Activated naive CD4-positive, alpha-beta T cell treated with anti-CD3 and anti-CD28 coated beads, Interleukin-2, amount 50 U/mL, for 16 hours (primary cell): ENCODE measurements at regions not wholly inside any gene's neighbourhood (a gene's known extent, or its start where the extent isn't known, plus 50 kb on each side); places are given as distances from the start of the nearest gene placed in this dataset.
"Not testable (repeated sequence)": the region's sequence is repeated elsewhere in the genome, so short reads cannot be mapped to it uniquely, and the experiment has no call there.

Experiments used
- DNase-seq: peaks from one replicate; pipeline ENCODE4 v3.0.0-alpha.2; 2020

DNA sequence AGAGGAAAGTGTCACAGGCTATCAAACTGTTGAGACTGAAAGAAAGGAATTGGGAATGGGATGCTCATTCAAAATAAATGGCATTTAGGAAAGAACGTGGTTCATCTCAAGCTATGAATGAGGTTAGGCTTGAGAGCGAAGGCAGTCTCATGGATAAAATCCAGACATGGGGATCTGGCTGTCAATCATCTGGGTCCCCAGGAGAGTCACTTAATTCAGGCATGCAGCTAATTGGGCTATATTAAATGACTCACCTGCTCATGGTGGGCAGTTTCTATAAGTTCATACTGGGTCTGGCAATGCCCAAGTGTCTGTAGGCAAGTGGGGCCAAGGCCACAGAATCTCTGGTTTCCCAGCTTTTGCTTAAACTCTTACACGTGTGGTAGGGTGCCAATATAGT is 286.5 kb upstream of the SEMA6A start:
- no peak for DNase-seq

DNA sequence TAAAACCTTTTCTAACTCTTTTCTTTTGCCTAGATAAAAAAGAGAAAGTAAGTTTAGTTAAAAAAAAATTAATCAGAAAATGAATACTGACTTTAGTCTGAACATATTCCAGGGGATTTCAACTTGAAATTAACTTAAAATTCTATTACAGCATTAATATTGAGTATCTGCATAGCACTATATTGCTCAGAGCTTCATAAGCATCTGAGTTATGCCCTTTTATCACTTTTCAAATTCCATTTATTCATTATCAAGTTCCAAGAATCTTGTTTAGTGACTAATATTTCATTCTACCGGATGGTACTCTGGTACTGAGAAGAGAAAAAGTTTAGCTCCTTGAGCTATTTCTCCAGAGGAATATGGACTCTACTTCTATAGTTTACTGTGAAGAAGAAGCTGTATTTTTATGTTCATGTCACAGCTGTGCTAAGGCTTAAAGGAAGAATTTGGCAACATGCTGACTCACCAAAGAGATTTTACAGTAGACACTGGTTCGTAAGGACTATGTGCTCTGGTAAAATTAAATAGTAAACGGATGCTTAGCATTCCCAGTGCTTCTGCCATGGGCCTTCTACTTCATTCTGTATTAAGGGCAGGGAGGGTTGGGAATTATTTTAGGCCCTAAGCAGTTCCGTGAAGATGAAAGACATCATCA is 285.2 kb upstream of the SEMA6A start:
- DNase-seq = no peak

GRCh38 chr5:116858705-116859333 is 284.2 kb upstream of the SEMA6A start:
- no peak for DNase-seq

- DNase-seq = not testable (repeated sequence)
Observed at GRCh38 chr5:116858020-116858419, 283.4 kb upstream of the SEMA6A start.

DNA sequence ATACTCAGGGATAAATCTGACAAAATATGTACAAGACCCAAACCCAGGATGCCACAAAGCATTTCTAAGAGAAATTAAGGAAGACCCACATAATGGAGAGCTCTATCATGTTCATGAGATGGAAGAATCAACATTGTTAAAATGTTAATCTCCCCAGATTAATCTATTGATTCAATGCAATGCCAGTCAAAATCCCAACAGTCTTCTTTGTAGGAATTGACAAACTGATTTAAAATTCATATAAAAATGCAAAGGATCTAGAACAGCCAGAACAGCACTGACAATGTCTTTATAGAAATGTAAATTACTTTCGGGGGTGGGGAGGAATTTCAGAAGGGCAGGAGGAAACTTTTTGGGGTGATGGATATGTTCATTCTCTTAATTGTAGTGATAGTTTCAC is 281.6 kb upstream of the SEMA6A start:
- DNase-seq = no peak

DNA sequence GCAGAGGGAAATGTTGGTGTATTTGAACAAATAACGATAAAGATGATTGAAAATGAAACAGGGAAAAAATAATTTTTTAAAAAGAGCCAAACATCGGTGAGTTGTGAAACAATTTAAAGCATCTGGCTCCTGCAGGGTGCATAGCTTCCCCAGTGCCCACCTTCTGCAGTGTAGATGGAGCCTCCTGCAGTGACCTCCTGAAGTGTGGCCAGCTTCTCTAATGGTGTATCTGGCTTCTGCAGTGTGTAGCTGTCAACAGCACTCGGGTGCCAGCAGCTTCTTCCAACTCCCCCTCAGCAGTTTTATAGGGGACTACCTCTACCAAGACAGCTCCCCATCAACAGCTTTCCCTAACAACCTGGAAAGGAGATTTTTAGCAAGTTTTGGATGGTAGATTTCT is 279.4 kb upstream of the SEMA6A start:
- no peak for DNase-seq

DNA sequence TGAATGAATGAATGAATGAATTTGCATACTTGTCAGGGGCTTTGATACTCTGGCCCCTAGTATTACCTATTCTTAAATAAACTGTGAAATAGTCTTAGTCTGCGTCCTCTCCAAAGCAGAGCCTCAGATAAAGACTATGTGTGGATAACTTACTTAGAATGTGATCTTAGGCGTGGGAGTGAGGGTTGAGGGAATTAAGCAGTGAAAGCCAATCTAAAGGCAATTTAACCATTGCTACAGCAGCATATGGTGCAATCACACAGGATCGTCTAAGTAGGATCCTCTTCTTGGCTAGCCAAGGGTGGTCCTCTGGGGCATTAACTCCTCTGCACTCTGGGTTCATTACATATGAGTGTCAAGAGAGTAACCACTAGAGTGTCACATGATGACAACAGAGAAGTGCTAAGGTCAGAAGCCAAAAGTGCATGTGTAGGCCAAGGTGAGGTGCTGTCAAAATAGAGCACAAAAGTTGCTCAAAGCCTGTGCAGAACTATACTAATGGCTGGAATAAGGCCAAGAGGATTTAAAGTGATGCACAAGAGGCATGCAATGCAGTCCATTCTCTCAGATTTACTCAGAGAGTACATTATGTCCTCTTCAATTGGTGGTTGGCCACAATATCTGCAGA is 274.4 kb upstream of the SEMA6A start:
- DNase-seq = no peak

- no peak for DNase-seq
Observed at GRCh38 chr5:116847960-116848359, 273.3 kb upstream of the SEMA6A start.

- DNase-seq = no peak
Observed at GRCh38 chr5:116844015-116844414, 269.4 kb upstream of the SEMA6A start.

GRCh38 chr5:116842514-116842961 is 267.9 kb upstream of the SEMA6A start:
- no peak for DNase-seq

GRCh38 chr5:116841734-116842133 is 267.1 kb upstream of the SEMA6A start:
- no peak for DNase-seq

GRCh38 chr5:116838011-116838536 is 263.5 kb upstream of the SEMA6A start:
- no peak for DNase-seq

- DNase-seq = no peak
Observed at GRCh38 chr5:116834796-116835515, 260.3 kb upstream of the SEMA6A start.

- no peak for DNase-seq
Observed at GRCh38 chr5:116830079-116830478, 255.5 kb upstream of the SEMA6A start.

DNA sequence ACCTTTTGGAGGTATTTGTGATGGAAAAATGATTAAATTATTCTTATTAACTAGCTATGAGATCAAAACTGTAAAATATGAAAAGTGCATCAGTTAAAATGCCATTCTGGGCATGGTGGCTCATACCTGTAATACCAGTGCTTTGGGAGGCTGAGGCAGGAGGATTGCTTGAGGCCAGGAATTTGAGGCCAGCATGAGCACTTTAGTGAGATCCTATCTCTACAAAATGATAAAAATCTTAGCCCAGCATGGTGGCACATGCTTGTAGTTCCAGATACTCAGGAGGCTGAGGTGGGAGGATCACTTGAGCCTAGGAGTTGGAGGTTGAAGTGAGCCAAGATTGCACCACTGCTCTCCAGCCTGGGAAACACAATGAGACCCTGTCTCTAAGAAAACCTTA is 252.5 kb upstream of the SEMA6A start:
- no peak for DNase-seq

GRCh38 chr5:116825486-116825885 is 250.9 kb upstream of the SEMA6A start:
- no peak for DNase-seq

DNA sequence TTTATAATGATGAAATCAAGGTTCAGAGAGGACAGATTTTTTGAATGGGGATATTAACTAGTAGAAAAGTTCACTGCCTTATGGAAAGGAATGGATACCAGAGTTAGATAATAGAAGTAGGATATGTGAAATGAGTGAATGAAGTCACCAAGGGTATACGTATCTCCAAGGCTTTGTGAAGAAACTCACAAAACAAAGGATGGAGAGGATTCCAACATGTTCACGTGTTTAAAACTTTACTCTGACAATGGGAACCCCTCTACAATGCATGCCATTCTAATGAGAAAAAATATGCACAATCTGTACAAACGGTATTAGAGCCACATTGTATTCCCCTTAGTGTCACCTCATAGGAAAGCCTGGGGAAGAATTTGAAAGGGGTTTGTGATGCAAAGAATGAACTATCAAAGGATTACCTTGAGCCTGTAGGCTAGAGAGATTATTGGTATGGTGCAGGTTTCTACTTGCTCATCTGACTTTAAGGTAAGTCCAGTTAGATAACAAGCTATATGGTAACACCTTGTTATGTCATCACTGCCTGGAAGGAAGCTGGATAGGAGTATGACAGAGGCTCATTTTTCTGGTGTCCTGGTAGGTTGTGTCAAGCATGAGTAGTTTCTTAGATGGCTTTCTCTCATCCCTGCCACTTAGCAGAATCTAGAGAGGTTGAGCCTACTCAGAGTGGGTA is 250.3 kb upstream of the SEMA6A start:
- no peak for DNase-seq

GRCh38 chr5:116814626-116815385 is 240.2 kb upstream of the SEMA6A start:
- DNase-seq = no peak

DNA sequence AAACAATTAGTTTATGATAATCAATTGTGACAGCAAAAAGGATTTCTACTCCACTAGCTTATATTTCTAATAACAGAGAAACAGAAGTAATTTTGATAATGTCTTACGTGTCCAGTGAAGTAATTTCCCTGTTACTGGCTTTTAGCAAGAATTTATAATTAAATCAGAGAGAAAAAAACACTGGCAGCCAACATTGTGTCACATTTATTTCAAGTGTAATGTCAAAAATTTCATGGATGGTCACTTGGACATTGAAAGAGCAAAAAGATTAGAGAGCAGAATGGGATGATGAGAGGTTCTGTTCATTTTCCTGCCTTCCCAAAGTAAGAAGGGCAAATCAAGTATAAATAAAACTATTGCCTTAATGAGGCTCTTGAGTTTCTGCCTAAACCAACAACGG is 239.3 kb upstream of the SEMA6A start:
- no peak for DNase-seq

- no peak for DNase-seq
Observed at GRCh38 chr5:116813356-116813755, 238.7 kb upstream of the SEMA6A start.

DNA sequence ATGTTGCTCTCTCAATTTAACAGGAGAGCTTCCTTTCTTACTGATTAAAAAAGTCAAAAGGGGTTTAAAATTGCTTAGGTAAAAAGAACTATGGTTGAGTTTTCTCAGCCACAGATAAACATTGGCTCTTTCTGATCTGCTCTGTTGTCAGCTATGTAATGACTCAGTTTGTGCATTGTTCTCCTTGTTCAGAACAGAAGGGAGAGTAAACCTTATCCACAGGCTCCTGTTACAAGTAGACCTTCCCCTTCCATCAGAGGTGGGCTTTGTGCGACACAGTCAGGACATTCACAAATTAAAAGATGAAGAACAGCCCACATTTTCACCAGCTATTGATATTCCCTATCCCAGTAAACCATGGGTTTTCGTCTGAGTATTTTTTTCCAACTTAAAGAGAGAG is 236.3 kb upstream of the SEMA6A start:
- no peak for DNase-seq

GRCh38 chr5:116806836-116807235 is 232.2 kb upstream of the SEMA6A start:
- no peak for DNase-seq
